ENCODE measurements at regions not wholly inside any gene's neighbourhood (a gene's known extent, or its start where the extent isn't known, plus 50 kb on each side); places are given as distances from the start of the nearest gene placed in this dataset.

DNA sequence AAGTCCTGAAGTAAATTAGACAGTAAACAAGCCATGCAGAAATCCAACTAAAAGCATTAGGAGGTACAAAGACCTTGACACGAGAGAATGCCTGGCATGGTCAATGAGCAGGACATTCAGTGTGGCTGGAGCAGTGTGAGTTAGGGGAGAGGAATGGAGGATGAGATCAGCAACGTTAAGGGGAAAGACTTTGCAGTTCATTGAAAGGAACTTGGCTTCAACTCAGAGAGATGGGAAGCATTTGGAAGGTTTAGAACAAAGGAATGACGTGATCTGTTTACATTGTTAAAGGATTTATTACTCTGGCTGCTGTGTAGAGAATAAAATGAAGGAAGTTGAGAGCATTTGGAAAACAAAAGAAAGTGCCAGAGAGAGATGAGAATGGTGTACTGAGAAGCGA lies 621.3 kb downstream of the XIRP2 start:
- no peak for TF ChIP-seq POLR2AphosphoS5 (IDR thresholded peaks at IDR 0.05; ENCODE audit: borderline replicate concordance, low read depth, low read length)
- TF ChIP-seq EZH2 (IDR thresholded peaks at IDR 0.05), result no peak
- no peak for TF ChIP-seq FOXP2 (optimal IDR thresholded peaks at IDR 0.05; ENCODE audit: control extremely low read depth, extremely low read length, insufficient read depth)
